ENCODE measurements at regions not wholly inside any gene's neighbourhood (a gene's known extent, or its start where the extent isn't known, plus 50 kb on each side); places are given as distances from the start of the nearest gene placed in this dataset.

DNA sequence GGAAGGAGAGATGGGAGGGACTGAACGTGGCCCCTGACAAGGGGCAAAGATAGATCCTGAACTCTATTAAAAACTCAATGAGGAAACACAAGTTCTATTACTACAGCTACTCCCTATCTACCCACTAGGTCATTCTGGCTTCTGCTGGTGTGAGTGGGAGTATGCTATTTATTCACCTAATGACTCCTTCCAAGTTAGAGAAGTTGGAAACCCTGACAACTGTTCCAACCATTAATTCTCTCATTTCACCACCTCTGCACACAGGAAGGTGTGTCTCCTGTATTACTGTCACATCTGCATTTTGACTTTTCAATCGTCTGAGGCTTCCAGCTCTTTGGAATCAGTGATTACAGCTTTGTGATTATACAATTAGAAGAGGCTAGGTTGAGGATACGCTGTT, 169.4 kb upstream of the ADO start:
- Histone ChIP-seq H3K27ac (peak overlapping the region; percentile 79), H3K27me3 (no peaks in the 10 kb centered on the region), H3K4me1 (ENCODE audit: control insufficient read depth in 1 of 2, insufficient read depth in 1 of 2, low read depth in 1 of 2, low read length in 1 of 2) (peaks cover 85 to 86% of the 10 kb centered on the region in 2 experiments), H3K36me3 (no peaks in the 10 kb centered on the region), H3K4me3 (ENCODE audit: low read depth in 1 of 2, low read length in 1 of 2) (peak overlapping the region in 1 of 2 experiments; percentile 2), H3K9me3 (no peaks in the 10 kb centered on the region)
- TF ChIP-seq, protein P1, sequence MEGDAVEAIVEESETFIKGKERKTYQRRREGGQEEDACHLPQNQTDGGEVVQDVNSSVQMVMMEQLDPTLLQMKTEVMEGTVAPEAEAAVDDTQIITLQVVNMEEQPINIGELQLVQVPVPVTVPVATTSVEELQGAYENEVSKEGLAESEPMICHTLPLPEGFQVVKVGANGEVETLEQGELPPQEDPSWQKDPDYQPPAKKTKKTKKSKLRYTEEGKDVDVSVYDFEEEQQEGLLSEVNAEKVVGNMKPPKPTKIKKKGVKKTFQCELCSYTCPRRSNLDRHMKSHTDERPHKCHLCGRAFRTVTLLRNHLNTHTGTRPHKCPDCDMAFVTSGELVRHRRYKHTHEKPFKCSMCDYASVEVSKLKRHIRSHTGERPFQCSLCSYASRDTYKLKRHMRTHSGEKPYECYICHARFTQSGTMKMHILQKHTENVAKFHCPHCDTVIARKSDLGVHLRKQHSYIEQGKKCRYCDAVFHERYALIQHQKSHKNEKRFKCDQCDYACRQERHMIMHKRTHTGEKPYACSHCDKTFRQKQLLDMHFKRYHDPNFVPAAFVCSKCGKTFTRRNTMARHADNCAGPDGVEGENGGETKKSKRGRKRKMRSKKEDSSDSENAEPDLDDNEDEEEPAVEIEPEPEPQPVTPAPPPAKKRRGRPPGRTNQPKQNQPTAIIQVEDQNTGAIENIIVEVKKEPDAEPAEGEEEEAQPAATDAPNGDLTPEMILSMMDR (IDR thresholded peaks at IDR 0.05) = no peak

DNA sequence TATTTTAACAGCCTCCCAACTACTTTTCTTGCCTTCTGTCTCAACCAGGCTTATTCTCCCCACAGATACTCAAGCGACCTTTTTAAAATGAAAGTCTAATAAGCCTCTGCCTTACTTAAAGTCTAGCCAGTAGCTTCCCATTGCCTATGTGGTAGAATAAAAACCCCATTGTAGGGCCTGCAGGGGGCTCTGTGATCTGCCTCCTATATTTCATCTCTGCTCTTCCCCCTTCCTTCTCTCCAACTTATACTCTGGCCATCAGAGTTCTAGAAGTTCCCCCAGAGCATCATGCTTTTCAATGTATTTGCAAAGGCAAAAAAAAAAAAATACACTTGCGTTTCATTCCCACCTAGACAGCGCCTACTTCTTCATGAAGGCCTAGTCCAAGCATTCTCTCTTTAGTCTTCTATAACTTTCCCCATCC, 167.7 kb upstream of the ADO start:
- H3K36me3 ChIP-seq = no peaks in the 10 kb centered on the region
- no peaks in the 10 kb centered on the region for H3K27me3 ChIP-seq
- peak overlapping the region; percentile 54 to 55 for H3K4me3 ChIP-seq (ENCODE audit: low read depth in 1 of 2, low read length in 1 of 2)
- peak overlapping the region; percentile 87 for H3K27ac ChIP-seq
- no peaks in the 10 kb centered on the region for H3K9me3 ChIP-seq
- TF ChIP-seq, protein P1 (IDR thresholded peaks at IDR 0.05) = no peak
- H3K4me1 ChIP-seq (ENCODE audit: control insufficient read depth in 1 of 2, insufficient read depth in 1 of 2, low read depth in 1 of 2, low read length in 1 of 2) = peaks cover 77 to 79% of the 10 kb centered on the region in 2 experiments

DNA sequence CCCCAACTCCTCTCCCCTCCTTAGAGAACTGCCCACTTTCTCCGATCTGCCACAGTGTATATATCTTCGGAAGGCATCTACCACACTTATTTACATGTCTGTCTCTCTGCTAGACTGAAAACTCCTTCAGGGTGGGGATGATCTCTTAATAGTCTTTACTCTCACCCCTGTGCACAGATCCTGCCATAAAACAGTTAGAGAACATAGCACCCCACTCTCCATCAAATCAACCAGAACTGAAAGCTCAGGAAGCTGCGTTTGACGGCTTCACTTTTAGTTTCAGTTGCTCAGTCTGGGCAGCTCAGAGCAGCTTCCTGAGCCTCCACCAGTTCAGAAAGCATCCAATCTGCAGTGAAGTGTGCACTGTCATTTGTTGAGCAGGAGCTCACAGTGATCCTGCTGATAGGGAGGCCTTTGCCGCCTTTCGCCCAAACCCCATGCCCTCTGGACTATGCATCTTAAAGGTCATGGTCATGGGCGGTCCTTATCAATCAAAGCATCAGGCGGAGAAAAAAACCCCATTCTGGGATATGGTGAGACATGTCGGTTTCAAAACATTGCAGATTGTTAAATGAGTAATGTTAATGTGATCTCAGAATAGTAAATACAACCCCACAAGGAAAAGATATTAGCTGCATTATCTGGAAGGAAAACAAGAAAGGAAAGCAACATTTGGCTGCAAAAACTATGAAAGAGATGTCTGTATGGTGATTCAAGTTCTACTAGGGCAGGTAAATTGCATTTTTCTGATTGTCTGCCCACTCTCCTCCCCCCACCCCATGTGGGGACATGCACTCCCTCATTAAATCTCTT, 167.1 kb upstream of the ADO start:
- H3K4me3 ChIP-seq (ENCODE audit: low read depth in 1 of 2, low read length in 1 of 2) = peak overlapping the region; percentile 54 to 55
- TF ChIP-seq, protein P1 (IDR thresholded peaks at IDR 0.05) = no peak
- H3K36me3 ChIP-seq = no peaks in the 10 kb centered on the region
- H3K9me3 ChIP-seq = no peaks in the 10 kb centered on the region
- H3K4me1 ChIP-seq (ENCODE audit: control insufficient read depth in 1 of 2, insufficient read depth in 1 of 2, low read depth in 1 of 2, low read length in 1 of 2) = peaks cover 71 to 72% of the 10 kb centered on the region in 2 experiments
- no peaks in the 10 kb centered on the region for H3K27me3 ChIP-seq
- peak overlapping the region; percentile 87 for H3K27ac ChIP-seq

DNA sequence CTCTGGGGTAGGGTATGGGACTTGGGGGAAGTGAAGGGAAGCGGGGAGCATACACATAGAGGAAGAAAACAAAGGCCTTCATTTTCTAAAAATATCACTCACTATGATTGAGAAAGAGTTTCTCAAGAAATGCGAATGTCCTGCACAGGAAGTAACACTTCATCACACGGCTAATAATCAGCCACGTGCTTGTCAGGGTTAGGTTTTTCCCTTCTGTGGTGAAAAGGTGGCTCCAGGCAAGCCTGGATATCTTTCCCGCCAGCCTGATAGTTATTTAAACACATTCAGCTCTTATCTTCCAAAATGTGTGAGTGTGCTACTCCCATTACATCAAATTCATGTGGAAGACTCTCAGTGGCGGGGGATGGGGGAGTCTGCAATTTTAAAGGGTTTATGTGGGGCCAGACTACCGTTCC, 166.4 kb upstream of the ADO start:
- H3K4me3 ChIP-seq (ENCODE audit: low read depth in 1 of 2, low read length in 1 of 2) = peak overlapping the region; percentile 54 to 55
- H3K27ac ChIP-seq = peak overlapping the region; percentile 87
- TF ChIP-seq, protein P1 (IDR thresholded peaks at IDR 0.05) = peak; percentile 19

DNA sequence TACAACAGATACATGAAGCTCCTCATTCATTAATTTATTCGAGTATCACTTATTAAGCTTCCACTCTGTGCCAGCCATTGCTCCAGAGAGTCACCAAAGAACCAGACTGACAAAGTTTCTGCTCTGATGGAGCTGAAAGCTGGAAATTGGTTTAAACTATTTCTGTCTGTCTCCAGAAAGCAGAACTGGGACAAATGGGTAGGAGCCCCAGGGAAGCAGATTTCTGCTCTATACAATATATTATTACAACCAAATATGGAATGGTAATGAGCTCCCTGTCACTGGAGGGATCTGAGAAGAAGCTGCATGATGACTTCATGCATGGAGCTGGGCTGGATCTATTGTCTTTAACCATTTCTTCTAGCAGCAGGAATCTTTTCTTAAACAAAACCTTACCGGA, 165.4 kb upstream of the ADO start:
- Histone ChIP-seq H3K4me1 (ENCODE audit: control insufficient read depth in 1 of 2, insufficient read depth in 1 of 2, low read depth in 1 of 2, low read length in 1 of 2) (peaks cover 56% of the 10 kb centered on the region in 2 experiments), H3K27me3 (no peaks in the 10 kb centered on the region)

More for the DNA sequence above, 166.4 kb upstream of the ADO start:
- Histone ChIP-seq H3K4me1 (ENCODE audit: control insufficient read depth in 1 of 2, insufficient read depth in 1 of 2, low read depth in 1 of 2, low read length in 1 of 2) (peaks cover 65 to 66% of the 10 kb centered on the region in 2 experiments), H3K36me3 (no peaks in the 10 kb centered on the region), H3K9me3 (no peaks in the 10 kb centered on the region), H3K27me3 (no peaks in the 10 kb centered on the region)

More for the DNA sequence above, 165.4 kb upstream of the ADO start:
- Histone ChIP-seq H3K9me3 (no peaks in the 10 kb centered on the region), H3K27ac (peak overlapping the region; percentile 87), H3K4me3 (ENCODE audit: low read depth in 1 of 2, low read length in 1 of 2) (no peak overlapping the region), H3K36me3 (no peaks in the 10 kb centered on the region)
- TF ChIP-seq, protein P1 (IDR thresholded peaks at IDR 0.05) = no peak

Measured in neutrophil (primary cell).